ENCODE measurements at regions not wholly inside any gene's neighbourhood (a gene's known extent, or its start where the extent isn't known, plus 50 kb on each side); places are given as distances from the start of the nearest gene placed in this dataset.

DNA sequence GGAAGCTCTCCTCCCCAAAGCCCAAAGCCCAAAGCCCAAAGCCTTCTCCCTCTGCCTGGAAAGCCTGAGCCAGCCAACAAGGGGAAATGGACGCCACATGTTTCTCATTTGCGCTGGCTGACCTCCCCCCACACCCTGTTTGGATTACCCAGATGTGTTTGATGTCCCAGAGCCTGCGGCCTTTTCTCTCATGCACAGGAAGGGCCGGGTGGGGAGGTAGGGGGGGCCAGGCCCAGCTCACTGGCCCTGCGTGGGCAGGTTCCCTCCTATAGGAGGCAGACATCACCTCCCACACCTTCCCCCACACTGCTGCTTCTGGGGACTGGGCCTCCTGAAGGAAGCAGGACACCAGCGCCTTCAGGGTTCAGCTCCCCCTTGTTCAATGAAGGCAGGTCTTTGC is 116.3 kb downstream of the NAV1 start:
- TF ChIP-seq CTCF (conservative IDR thresholded peaks at IDR 0.05; ENCODE audit: low read depth in 2 of 2), result peak; percentile 21 to 45; a peak in 3 of 4 replicates
- no peak for TF ChIP-seq REST (IDR thresholded peaks at IDR 0.05; ENCODE audit: unreplicated experiment)
- TF ChIP-seq CREB1 (CRISPR knock-in tag; IDR thresholded peaks at IDR 0.05; ENCODE audit: low read depth), result no peak
